KOPT-K1 (cell line): ENCODE measurements at regions not wholly inside any gene's neighbourhood (a gene's known extent, or its start where the extent isn't known, plus 50 kb on each side); places are given as distances from the start of the nearest gene placed in this dataset.

Experiments used
- H3K27ac ChIP-seq: fragments of 200-600 bp; sonication (generic); 2 replicates; pipeline ENCODE4 v1.5.1; 2016; ENCODE audit warnings: antibody characterized with exemption, mild to moderate bottlenecking, low read depth, low read length; ENCODE audit not compliant: poor library complexity, severe bottlenecking
- H3K36me3 ChIP-seq: fragments of 200-600 bp; sonication (generic); 2 replicates; pipeline ENCODE4 v1.5.1; 2017; ENCODE audit warnings: antibody characterized with exemption, mild to moderate bottlenecking, low read length, moderate library complexity; ENCODE audit not compliant: insufficient read depth
- H3K9me3 ChIP-seq: fragments of 200-600 bp; sonication (generic); 2 replicates; pipeline ENCODE4 v1.5.1; 2017; ENCODE audit warnings: antibody characterized with exemption, low read length, mild to moderate bottlenecking; ENCODE audit not compliant: insufficient read depth, poor library complexity, severe bottlenecking

DNA sequence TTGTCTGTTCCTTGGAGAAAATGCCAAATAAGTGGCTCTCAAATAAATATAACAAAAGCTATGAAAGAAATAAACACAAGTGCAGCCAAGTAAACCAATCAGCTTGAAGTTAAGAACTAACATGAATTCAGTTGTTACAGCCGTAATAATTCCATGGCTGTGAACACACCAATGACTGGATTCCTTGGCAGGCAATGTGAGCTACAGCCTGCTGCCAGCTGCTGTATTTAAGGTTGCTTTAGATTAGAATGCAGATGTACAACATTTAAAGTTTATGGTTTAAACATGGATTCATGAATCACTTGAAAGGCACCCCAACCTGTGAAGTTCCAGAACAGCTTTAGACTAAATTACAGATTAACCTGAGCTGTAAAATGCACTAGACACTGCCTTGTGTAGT lies 626.4 kb upstream of the SEMA6A start:
- Histone ChIP-seq H3K27ac (no peak overlapping the region), H3K36me3 (no peaks in the 10 kb centered on the region), H3K9me3 (no peaks in the 10 kb centered on the region)

DNA sequence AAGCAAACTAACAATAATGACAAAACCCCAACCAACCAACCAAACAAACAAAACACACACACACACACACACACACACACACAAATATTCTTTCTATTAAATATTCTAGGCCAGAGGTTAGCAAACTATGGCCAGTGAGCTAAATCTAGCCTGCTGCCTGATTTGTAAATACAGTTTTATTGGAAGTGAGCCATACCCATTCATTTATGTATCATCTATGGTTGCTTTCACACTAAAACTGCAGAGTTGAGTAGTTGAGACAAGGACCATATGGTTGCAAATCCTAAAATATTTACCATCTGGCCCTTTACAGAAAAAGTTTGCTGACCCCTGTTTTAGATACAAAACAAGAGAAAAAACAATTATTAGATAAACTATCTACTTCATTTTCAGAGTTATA lies 620.5 kb upstream of the SEMA6A start:
- no peaks in the 10 kb centered on the region for H3K36me3 ChIP-seq
- no peaks in the 10 kb centered on the region for H3K9me3 ChIP-seq

GRCh38 chr5:117191251-117191650 lies 616.6 kb upstream of the SEMA6A start:
- Histone ChIP-seq H3K27ac (no peak overlapping the region), H3K36me3 (no peaks in the 10 kb centered on the region), H3K9me3 (no peaks in the 10 kb centered on the region)

More for the DNA sequence above, 620.5 kb upstream of the SEMA6A start:
- no peak overlapping the region for H3K27ac ChIP-seq

DNA sequence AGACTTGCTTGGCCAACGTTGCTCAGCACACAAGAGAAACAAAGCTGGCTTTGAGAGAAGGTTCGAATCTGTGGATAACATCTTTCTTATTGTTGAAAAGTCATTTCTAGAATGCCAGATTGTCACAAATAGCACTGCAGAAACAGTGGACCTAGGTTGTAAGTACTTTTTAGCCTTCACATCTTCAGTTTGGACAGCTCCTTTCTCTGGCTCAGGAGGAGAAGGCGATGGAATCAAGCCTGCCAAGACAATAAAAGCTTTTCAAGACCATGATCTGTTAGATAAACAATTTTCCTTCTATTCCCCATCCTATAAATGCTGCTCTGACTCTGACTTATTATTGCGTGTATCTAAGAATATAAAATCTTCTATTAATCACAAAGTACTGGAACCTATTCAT lies 615.2 kb upstream of the SEMA6A start:
- Histone ChIP-seq H3K27ac (no peak overlapping the region), H3K9me3 (no peaks in the 10 kb centered on the region)

GRCh38 chr5:117188211-117188610 lies 613.6 kb upstream of the SEMA6A start:
- Histone ChIP-seq H3K9me3 (no peaks in the 10 kb centered on the region), H3K36me3 (no peaks in the 10 kb centered on the region), H3K27ac (no peak overlapping the region)

More for the DNA sequence above, 615.2 kb upstream of the SEMA6A start:
- no peaks in the 10 kb centered on the region for H3K36me3 ChIP-seq

DNA sequence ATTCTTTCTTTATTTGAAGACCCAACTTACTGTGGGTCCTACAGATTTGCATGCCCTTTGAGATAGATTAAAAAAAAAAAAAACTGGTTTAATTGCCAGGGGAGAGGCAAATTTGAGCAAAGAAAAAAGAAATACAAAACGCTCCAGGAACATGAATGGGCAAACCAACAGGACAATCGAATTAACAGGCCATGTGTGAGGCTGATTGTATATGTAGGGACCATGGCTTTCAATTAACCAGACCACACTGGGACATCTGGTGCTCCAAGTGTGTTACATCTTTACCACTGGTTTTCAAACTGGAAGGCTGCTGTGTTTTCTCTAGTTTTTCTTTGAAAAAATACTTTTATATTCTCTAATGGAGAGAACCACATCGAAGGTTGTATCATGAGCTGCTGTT lies 612.1 kb upstream of the SEMA6A start:
- no peaks in the 10 kb centered on the region for H3K36me3 ChIP-seq
- no peak overlapping the region for H3K27ac ChIP-seq
- H3K9me3 ChIP-seq: no peaks in the 10 kb centered on the region

GRCh38 chr5:117183326-117183725 lies 608.7 kb upstream of the SEMA6A start:
- no peaks in the 10 kb centered on the region for H3K36me3 ChIP-seq
- no peaks in the 10 kb centered on the region for H3K9me3 ChIP-seq
- no peak overlapping the region for H3K27ac ChIP-seq

- no peaks in the 10 kb centered on the region for H3K36me3 ChIP-seq
- H3K9me3 ChIP-seq: no peaks in the 10 kb centered on the region
- no peak overlapping the region for H3K27ac ChIP-seq
Observed at GRCh38 chr5:117182104-117182503, 607.5 kb upstream of the SEMA6A start.

DNA sequence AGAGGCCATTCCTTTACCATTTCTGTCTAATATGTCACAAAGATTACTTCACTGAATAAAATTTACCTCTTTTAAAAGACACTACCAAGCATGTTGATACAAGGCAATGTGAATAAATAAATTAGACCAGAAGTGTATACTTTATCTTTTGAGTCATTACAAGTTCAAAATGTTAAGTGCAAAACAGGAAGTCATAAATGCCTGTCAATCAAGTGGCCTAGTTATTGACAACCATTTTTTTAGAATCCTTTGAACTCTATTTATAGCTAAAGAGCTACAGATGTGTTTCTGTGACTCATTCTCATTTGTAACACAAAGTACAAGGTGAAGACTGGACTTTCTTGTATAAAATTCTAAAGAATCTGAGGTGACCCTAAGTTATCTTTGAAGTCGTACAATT lies 602.7 kb upstream of the SEMA6A start:
- Histone ChIP-seq H3K27ac (no peak overlapping the region), H3K36me3 (no peaks in the 10 kb centered on the region), H3K9me3 (no peaks in the 10 kb centered on the region)

- Histone ChIP-seq H3K36me3 (no peaks in the 10 kb centered on the region), H3K27ac (no peak overlapping the region), H3K9me3 (no peaks in the 10 kb centered on the region)
Observed at GRCh38 chr5:117165068-117165467, 590.4 kb upstream of the SEMA6A start.

DNA sequence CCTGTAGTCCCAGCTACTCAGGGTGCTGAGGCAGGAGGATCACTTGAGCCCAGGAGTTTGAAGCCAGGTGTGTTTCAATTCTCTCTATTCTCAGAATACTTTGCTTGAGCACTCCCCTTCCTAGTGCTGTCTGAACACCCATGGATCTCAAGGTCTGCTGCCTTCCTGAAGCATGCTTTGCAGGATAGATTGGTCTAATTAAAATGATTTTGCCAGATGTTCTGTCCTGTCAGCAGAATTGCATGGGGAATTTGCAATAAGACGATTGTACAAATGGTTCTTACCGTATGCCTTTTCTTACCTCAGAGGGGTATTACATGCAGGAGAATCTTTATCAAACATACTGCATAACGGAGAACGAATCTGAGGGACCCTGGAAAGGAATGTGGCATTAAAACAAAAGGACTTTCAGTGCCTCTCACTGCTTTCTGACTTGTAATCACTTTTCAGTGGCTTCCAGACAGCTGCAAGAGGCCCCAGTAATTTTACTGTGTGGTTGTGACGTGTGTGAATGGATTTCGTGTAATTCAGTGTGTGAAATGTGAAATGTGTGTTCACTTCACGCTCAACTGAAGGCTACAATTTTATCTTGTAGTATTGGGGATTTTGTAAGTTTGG lies 587.2 kb upstream of the SEMA6A start:
- Histone ChIP-seq H3K36me3 (no peaks in the 10 kb centered on the region), H3K27ac (no peak overlapping the region), H3K9me3 (no peaks in the 10 kb centered on the region)

GRCh38 chr5:117160391-117160790 lies 585.8 kb upstream of the SEMA6A start:
- no peaks in the 10 kb centered on the region for H3K36me3 ChIP-seq
- H3K27ac ChIP-seq: no peak overlapping the region
- no peaks in the 10 kb centered on the region for H3K9me3 ChIP-seq

DNA sequence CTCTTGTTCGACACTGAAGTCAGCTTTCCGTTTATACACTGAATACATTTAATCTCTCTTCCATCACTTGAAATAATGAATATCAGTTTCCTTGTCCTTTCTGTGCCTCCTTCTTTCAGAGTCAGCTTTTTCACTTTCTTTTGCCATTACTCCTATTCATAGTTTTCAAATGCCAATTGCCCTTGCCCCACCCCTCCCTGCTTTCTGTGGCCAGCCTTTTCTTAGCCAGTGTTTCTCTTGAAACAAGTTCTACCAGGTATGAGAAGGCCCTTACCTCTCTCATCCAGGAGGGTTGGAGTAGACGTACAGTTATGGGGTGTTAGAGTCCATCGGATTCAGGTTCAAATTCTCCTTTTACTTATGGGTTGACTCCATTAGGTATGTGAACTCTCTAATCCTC lies 574.7 kb upstream of the SEMA6A start:
- Histone ChIP-seq H3K36me3 (no peaks in the 10 kb centered on the region), H3K9me3 (no peaks in the 10 kb centered on the region), H3K27ac (no peak overlapping the region)

DNA sequence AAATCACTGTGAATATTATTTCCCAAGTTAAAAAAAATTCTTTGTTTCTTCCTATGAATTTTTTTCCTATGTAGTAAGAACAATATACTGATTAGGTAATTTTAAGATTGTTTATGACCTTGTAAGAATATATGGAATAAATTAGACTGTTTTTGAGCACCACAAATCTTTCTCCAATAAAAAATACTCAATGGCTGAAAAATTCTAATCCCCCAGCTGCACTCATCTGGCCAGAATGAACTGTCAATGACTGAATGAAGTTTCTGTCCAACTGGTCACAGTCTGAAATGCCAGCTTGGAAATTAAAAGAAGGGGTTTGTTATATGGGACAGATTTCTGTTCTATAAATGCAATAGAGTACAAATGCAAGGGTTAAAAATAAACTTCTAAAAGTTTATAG lies 569.5 kb upstream of the SEMA6A start:
- no peak overlapping the region for H3K27ac ChIP-seq
- H3K9me3 ChIP-seq: no peaks in the 10 kb centered on the region
- H3K36me3 ChIP-seq: no peaks in the 10 kb centered on the region

DNA sequence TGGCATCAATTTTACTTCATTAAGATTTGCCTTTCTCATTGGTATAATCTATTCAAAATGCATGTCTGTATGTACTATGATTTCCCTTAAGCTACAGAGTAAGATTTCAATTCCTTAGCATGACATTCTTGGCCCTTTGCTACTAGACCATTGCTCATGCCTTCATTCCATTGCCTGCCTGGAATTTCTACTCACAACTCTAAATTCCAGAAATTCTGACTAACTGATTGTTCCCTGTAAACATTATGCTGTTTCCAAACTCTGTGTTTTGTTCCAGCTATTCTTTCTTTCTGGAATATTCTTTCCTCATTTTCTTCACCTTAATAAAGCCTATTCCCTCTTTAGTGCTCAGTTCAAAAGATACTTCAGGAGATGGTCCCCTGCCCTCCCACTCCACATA lies 568.8 kb upstream of the SEMA6A start:
- H3K9me3 ChIP-seq: no peaks in the 10 kb centered on the region
- no peak overlapping the region for H3K27ac ChIP-seq
- no peaks in the 10 kb centered on the region for H3K36me3 ChIP-seq

GRCh38 chr5:117138523-117138922 lies 563.9 kb upstream of the SEMA6A start:
- no peaks in the 10 kb centered on the region for H3K36me3 ChIP-seq
- no peak overlapping the region for H3K27ac ChIP-seq
- H3K9me3 ChIP-seq: no peaks in the 10 kb centered on the region
